SU-DHL-6 (cell line): ENCODE measurements at regions not wholly inside any gene's neighbourhood (a gene's known extent, or its start where the extent isn't known, plus 50 kb on each side); places are given as distances from the start of the nearest gene placed in this dataset.
"Not testable (repeated sequence)": the region's sequence is repeated elsewhere in the genome, so short reads cannot be mapped to it uniquely, and the experiment has no call there.

Experiments
- H2AFZ ChIP-seq: fragments of 200-600 bp; sonication (generic); 2 replicates; pipeline ENCODE4 v1.6.1; 2014; ENCODE audit warnings: low read depth, mild to moderate bottlenecking, moderate library complexity, mixed read lengths, antibody characterized with exemption, low read length; ENCODE audit not compliant: severe bottlenecking
- H3F3A ChIP-seq: fragments of 200-600 bp; shearing (Covaris generic); 2 replicates; pipeline ENCODE4 v1.6.0; 2016; ENCODE audit warnings: antibody characterized with exemption, mild to moderate bottlenecking; ENCODE audit not compliant: insufficient read depth
- H3K27ac ChIP-seq: fragments of 200-600 bp; sonication (generic); 2 replicates; pipeline ENCODE4 v1.5.1; 2016; ENCODE audit warnings: low read depth, mild to moderate bottlenecking, low read length, moderate library complexity, mixed read lengths
- H3K27me3 ChIP-seq: fragments of 200-600 bp; sonication (generic), shearing (Covaris generic); 2 replicates; pipeline ENCODE4 v1.6.0; 2014; ENCODE audit warnings: mild to moderate bottlenecking, low read length
- H3K36me3 ChIP-seq: fragments of 200-600 bp; sonication (generic); 2 replicates; pipeline ENCODE4 v1.6.1; 2014; ENCODE audit warnings: mild to moderate bottlenecking, low read length, mixed read lengths
- H3K4me2 ChIP-seq: fragments of 300-600, 200-600 bp; shearing (Covaris generic), sonication (generic); 2 replicates; pipeline ENCODE4 v1.6.0; 2014; ENCODE audit warnings: low read length, low read depth, mild to moderate bottlenecking; ENCODE audit not compliant: poor library complexity, severe bottlenecking
- H3K4me3 ChIP-seq: fragments of 200-600 bp; sonication (generic); 2 replicates; pipeline ENCODE4 v1.5.1; 2014; ENCODE audit warnings: antibody characterized with exemption, low read length, mild to moderate bottlenecking, mixed read lengths; ENCODE audit not compliant: insufficient read depth, poor library complexity, severe bottlenecking
- H3K79me2 ChIP-seq: fragments of 200-600 bp; sonication (generic); 2 replicates; pipeline ENCODE4 v1.6.1; 2014; ENCODE audit warnings: mild to moderate bottlenecking, low read length, moderate library complexity; ENCODE audit not compliant: insufficient read depth
- H3K9ac ChIP-seq: fragments of 200-600 bp; sonication (generic); 2 replicates; pipeline ENCODE4 v1.7.0; 2014; ENCODE audit warnings: mild to moderate bottlenecking, low read length
- H3K9me2 ChIP-seq: fragments of 200-600 bp; sonication (generic); replicated peaks from 2 replicates; pipeline ENCODE4 v1.6.1; 2014; ENCODE audit warnings: low read length; ENCODE audit not compliant: insufficient read depth
- H3K9me3 ChIP-seq: fragments of 200-600 bp; sonication (generic); 2 replicates; pipeline ENCODE4 v1.6.1; 2014; ENCODE audit warnings: low read length, mixed read lengths; ENCODE audit not compliant: insufficient read depth
- H4K20me1 ChIP-seq: fragments of 200-600 bp; sonication (generic); 2 replicates; pipeline ENCODE4 v1.6.1; 2014; ENCODE audit warnings: low read depth, mild to moderate bottlenecking, antibody characterized with exemption, low read length, moderate library complexity, mixed read lengths
- EZH2phosphoT487 ChIP-seq: fragments of 200-600 bp; sonication (generic), shearing (Covaris generic); conservative IDR thresholded peaks from 2 replicates; pipeline ENCODE4 v1.6.1; 2018; ENCODE audit warnings: mild to moderate bottlenecking, antibody characterized with exemption, low read length, moderate library complexity, mixed read lengths
- TF ChIP-seq, protein P1 (sequence below): fragments of 200-600 bp; sonication (generic); IDR thresholded peaks from one replicate; pipeline ENCODE4 v1.5.1; 2017; ENCODE audit warnings: antibody characterized with exemption, mild to moderate bottlenecking, low read length, moderate library complexity; ENCODE audit not compliant: insufficient read depth, poor library complexity, severe bottlenecking

DNA sequence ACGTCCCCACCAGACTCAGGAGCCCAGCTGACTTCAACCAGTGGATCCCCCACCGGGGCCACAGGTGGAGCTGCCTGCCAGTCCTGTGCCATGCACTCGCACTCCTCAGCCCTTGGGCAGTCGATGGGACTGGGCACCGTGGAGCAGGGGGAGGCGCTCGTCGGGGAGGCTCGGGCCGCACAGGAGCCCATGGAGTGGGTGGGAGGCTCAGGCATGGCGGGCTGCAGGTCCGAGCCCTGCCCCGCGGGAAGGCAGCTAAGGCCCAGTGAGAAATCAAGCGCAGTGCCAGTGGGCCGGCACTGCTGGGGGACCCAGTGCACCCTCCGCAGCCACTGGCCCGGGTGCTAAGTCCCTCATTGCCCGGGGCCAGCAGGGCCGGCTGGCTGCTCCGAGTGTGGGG is 52.3 kb upstream of the LRRC30 start:
- not testable (repeated sequence) for H3K9ac ChIP-seq, H3F3A ChIP-seq, H3K27ac ChIP-seq, H3K79me2 ChIP-seq, H3K9me2 ChIP-seq, H3K9me3 ChIP-seq, H3K27me3 ChIP-seq, H2AFZ ChIP-seq, H3K36me3 ChIP-seq, H3K4me3 ChIP-seq, H3K4me2 ChIP-seq, H4K20me1 ChIP-seq

DNA sequence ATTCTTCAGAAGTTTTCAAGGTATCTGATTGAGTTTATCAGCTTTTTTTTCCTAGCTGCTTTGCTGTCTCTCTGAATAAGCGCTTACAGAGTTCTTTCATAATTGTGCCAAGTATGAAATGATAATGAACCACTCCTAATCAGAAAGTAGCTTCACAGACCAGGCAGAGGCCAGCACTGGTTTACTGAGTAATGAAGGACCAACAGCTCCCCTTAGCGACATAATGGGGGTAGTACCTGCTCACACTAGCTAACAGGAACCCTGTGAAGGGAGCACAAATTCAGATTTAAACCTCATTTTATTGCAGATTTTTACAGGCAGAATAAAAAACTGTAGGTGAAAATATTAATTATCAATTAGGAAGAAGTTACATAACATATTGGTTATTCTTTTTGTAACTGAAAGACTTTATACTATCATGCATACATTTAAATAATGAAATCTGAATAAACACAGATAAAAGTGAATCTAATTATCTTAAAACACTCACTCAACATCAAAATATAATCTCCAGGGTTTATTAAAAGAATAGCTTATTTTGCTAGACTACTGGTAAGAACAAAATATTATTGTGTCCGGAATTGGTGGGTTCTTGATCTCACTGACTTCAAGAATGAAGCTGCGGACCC is 53.7 kb upstream of the LRRC30 start:
- Histone ChIP-seq H3K9me3 (no peaks in the 10 kb centered on the region), H3K27ac (no peak overlapping the region), H3K4me3 (no peak overlapping the region), H2AFZ (no peak overlapping the region), H4K20me1 (no peaks in the 10 kb centered on the region), H3K27me3 (no peaks in the 10 kb centered on the region), H3F3A (no peaks in the 10 kb centered on the region), H3K9me2 (no peaks in the 10 kb centered on the region), H3K79me2 (no peaks in the 10 kb centered on the region), H3K4me2 (no peak overlapping the region), H3K36me3 (no peaks in the 10 kb centered on the region), H3K9ac (no peak overlapping the region)
- no peak for TF ChIP-seq EZH2phosphoT487
- TF ChIP-seq, protein P1, sequence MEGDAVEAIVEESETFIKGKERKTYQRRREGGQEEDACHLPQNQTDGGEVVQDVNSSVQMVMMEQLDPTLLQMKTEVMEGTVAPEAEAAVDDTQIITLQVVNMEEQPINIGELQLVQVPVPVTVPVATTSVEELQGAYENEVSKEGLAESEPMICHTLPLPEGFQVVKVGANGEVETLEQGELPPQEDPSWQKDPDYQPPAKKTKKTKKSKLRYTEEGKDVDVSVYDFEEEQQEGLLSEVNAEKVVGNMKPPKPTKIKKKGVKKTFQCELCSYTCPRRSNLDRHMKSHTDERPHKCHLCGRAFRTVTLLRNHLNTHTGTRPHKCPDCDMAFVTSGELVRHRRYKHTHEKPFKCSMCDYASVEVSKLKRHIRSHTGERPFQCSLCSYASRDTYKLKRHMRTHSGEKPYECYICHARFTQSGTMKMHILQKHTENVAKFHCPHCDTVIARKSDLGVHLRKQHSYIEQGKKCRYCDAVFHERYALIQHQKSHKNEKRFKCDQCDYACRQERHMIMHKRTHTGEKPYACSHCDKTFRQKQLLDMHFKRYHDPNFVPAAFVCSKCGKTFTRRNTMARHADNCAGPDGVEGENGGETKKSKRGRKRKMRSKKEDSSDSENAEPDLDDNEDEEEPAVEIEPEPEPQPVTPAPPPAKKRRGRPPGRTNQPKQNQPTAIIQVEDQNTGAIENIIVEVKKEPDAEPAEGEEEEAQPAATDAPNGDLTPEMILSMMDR = peak; percentile 24

DNA sequence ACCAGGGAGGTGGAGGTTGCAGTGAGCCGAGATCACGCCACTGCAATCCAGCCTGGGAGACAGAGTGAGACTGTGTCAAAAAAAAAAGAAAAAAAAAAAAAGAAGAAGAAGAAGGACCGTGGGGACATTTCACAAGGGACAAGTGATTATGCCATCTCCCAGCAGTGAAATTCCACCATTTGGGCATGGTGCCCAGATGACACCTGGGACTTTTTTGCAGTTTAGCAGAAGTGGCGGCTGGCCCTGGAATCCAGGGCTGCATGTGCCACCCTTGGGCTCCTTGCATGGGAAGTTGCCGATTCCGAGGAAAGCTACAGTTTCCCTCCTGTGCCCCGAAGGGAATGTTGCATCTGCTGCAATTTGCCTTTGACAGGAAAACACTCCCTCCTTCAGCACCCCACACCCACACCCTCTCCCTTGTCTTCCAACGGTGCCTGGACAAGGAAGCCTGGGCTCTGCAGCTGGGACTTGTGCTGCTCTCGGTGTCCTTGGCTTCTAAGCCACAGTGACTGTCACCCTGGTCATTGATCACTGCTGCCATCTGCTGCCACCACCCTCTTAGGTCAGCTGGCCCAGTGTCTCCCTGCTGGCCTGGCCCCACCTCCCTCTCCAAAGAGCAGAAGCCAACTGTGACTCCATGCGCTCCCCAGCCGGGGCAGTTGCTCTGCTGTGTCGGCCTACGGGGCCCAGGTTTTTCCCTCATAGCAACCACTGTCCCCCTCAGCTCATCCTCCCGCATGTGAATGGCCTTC is 56.4 kb upstream of the LRRC30 start:
- no peak overlapping the region for H3K27ac ChIP-seq
- H3K4me3 ChIP-seq = no peak overlapping the region
- no peaks in the 10 kb centered on the region for H3F3A ChIP-seq
- no peaks in the 10 kb centered on the region for H3K9me2 ChIP-seq
- no peaks in the 10 kb centered on the region for H3K36me3 ChIP-seq
- no peak for TF ChIP-seq EZH2phosphoT487
- TF ChIP-seq, protein P1 = no peak
- H3K27me3 ChIP-seq = no peaks in the 10 kb centered on the region
- H3K9me3 ChIP-seq = no peaks in the 10 kb centered on the region
- no peaks in the 10 kb centered on the region for H3K79me2 ChIP-seq
- H2AFZ ChIP-seq = no peak overlapping the region
- H4K20me1 ChIP-seq = no peaks in the 10 kb centered on the region
- H3K9ac ChIP-seq = no peak overlapping the region
- H3K4me2 ChIP-seq = no peak overlapping the region

DNA sequence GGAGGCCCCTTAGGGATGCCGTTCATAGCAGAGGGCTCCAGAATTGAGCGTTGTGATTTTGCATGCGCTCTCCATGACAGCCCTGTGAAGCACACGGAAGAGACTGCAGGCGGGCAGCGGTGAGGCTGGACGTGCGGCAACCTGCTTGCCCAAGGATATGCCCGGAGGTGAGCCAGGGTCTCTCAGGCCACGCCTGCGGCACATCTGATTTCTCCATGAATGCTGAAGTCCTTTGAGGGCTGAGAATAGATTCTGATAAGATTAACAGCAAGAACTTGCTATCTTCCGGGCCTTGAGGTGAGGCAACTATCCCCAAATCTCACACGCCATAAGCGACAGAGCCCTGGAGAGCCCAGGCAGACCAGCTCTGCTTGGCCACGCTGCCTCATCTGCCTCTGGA is 55.6 kb upstream of the LAMA1 start:
- H3F3A ChIP-seq = no peaks in the 10 kb centered on the region
- no peaks in the 10 kb centered on the region for H3K79me2 ChIP-seq
- H3K9me2 ChIP-seq = no peaks in the 10 kb centered on the region
- H3K4me3 ChIP-seq = no peak overlapping the region
- no peaks in the 10 kb centered on the region for H4K20me1 ChIP-seq
- no peak for TF ChIP-seq EZH2phosphoT487
- TF ChIP-seq, protein P1 = no peak
- H3K27me3 ChIP-seq = no peaks in the 10 kb centered on the region
- no peak overlapping the region for H3K27ac ChIP-seq
- no peak overlapping the region for H2AFZ ChIP-seq
- no peak overlapping the region for H3K4me2 ChIP-seq
- H3K9me3 ChIP-seq = no peaks in the 10 kb centered on the region
- no peak overlapping the region for H3K9ac ChIP-seq
- H3K36me3 ChIP-seq = no peaks in the 10 kb centered on the region
